Pancreas (tissue), 10 donors: ENCODE measurements at regions not wholly inside any gene's neighbourhood (a gene's known extent, or its start where the extent isn't known, plus 50 kb on each side); places are given as distances from the start of the nearest gene placed in this dataset.

ENCODE experiments used
- ATAC-seq, 4 donors: fragments of 200-7000 bp; cut with Tn5 transposase; one replicate each; pipeline versions ENCODE4 v1.8.0 to v1.9.1; 2020; ENCODE audit warnings: mild to moderate bottlenecking in 4 of 4, moderate library complexity in 4 of 4
- DNase-seq, 6 donors: peaks; one replicate each; pipeline ENCODE4 v3.0.0-alpha.2; 2020
- FAIRE-seq: peaks from 2 replicates; lab custom pipeline; 2012; peaks lifted over from hg19 to GRCh38; lab: Jason Lieb, UNC
- H3K27ac ChIP-seq, 4 donors: fragments of 200-600 bp; sonication (generic); 1 replicate in 3 of 4; 2 replicates in 1 of 4; pipeline versions ENCODE4 v1.5.0 to v1.8.0; 2020
- H3K27me3 ChIP-seq, 4 donors: fragments of 200-600 bp; one replicate each; pipeline ENCODE4 v1.8.0; 2021
- H3K36me3 ChIP-seq, 3 donors: fragments of 200-600 bp; sonication (generic) in 1 of 3; one replicate each; pipeline versions ENCODE4 v1.5.0 to v1.8.0; 2020 to 2021
- H3K4me1 ChIP-seq, 3 donors: fragments of 200-600 bp; one replicate each; pipeline ENCODE4 v1.8.0; 2021
- H3K4me3 ChIP-seq, 4 donors: fragments of 200-600 bp; sonication (generic) in 2 of 4; one replicate each; pipeline versions ENCODE4 v1.5.0 to v1.8.0; 2020 to 2021
- H3K9me3 ChIP-seq, 4 donors: fragments of 200-600 bp; one replicate each; pipeline ENCODE4 v1.8.0; 2021
- CTCF ChIP-seq, 4 donors: fragments of 200-600 bp; sonication (generic) in 3 of 4; IDR thresholded peaks; one replicate each; pipeline versions ENCODE4 v1.5.0 to v1.8.0; 2021; ENCODE audit warnings: antibody characterized with exemption in 4 of 4
- WGBS, 2 donors: extraction: QIAGEN DNeasy Blood & Tissue Kit; methylation state at CpG; one replicate each; pipeline ENCODE4 v1.1.7; 2013; 5-methylcytosine and 5-hydroxymethylcytosine counted together
- intact Hi-C, 3 donors: fragments of 100-400 bp; cut with DNase I; formaldehyde crosslinking; loops; one replicate each; pipeline versions ENCODE4 v1.11.1 to v1.14.2; 2022
- donor health status: healthy with polysubstance abuse.
- donor health status: DM: no; HTN: no; CAD: no; lungs with moderate emphysema.
- donor health status: DM: no; HTN: no; CAD: no.
- donor health status: control.
- donor health status: control.
- donor health status: Bipolar disorder and iron deficiency.
- donor health status: DM: yes; HTN: yes; CAD: no.
- donor health status: DM: no; HTN: no; CAD: no.
- donor health status: DM: no; HTN: no; CAD: no.
- donor health status: DM: yes; HTN: yes; CAD: no.

- Histone ChIP-seq H3K4me1 (no peaks in the 10 kb centered on the region), H3K9me3 (no peaks in the 10 kb centered on the region), H3K27me3 (no peaks in the 10 kb centered on the region), H3K36me3 (no peaks in the 10 kb centered on the region), H3K27ac (no peak overlapping the region), H3K4me3 (no peak overlapping the region)
- WGBS, 2 donors = 87 to 91% methylated on average over 2 of the region's 2 CpGs
- intact Hi-C loops = no loop called here
- no peak for DNase-seq
- no peak for ATAC-seq
- TF ChIP-seq CTCF (IDR thresholded peaks at IDR 0.05) = no peak
- no peak for FAIRE-seq
Observed at GRCh38 chr20:11031300-11031699, 357.5 kb upstream of the JAG1 start.

- Histone ChIP-seq H3K4me1 (no peaks in the 10 kb centered on the region), H3K27me3 (no peaks in the 10 kb centered on the region), H3K9me3 (no peaks in the 10 kb centered on the region), H3K36me3 (no peaks in the 10 kb centered on the region), H3K4me3 (no peak overlapping the region), H3K27ac (no peak overlapping the region)
- ATAC-seq (no peak), DNase-seq (no peak), FAIRE-seq (no peak)
- no peak for TF ChIP-seq CTCF (IDR thresholded peaks at IDR 0.05)
- WGBS, 2 donors = 75 to 79% methylated on average over 3 of the region's 3 CpGs
- intact Hi-C loops = no loop called here
Observed at GRCh38 chr20:11032611-11033010, 358.8 kb upstream of the JAG1 start.

- intact Hi-C loops = no loop called here
- Histone ChIP-seq H3K4me3 (no peak overlapping the region), H3K27me3 (no peaks in the 10 kb centered on the region), H3K9me3 (no peaks in the 10 kb centered on the region), H3K27ac (no peak overlapping the region), H3K36me3 (no peaks in the 10 kb centered on the region), H3K4me1 (no peaks in the 10 kb centered on the region)
- TF ChIP-seq CTCF (IDR thresholded peaks at IDR 0.05) = no peak
- DNase-seq (no peak), ATAC-seq (no peak), FAIRE-seq (no peak)
- WGBS, 2 donors = 96 to 100% methylated on average over 3 of the region's 3 CpGs
Observed at GRCh38 chr20:11034025-11034424, 360.2 kb upstream of the JAG1 start.

- FAIRE-seq (no peak), DNase-seq (no peak), ATAC-seq (no peak)
- no peak for TF ChIP-seq CTCF (IDR thresholded peaks at IDR 0.05)
- WGBS, 2 donors = 75% methylated on average over 3 of the region's 3 CpGs
- no peak overlapping the region for H3K27ac ChIP-seq
- H3K9me3 ChIP-seq = no peaks in the 10 kb centered on the region
- H3K4me1 ChIP-seq = no peaks in the 10 kb centered on the region
- H3K27me3 ChIP-seq = no peaks in the 10 kb centered on the region
- no peaks in the 10 kb centered on the region for H3K36me3 ChIP-seq
- H3K4me3 ChIP-seq = no peak overlapping the region
- intact Hi-C loops = no loop called here
Observed at GRCh38 chr20:11035211-11035610, 361.4 kb upstream of the JAG1 start.

- WGBS, 2 donors = 80 to 95% methylated on average over 1 of the region's 1 CpG
- no peak overlapping the region for H3K4me3 ChIP-seq
- no peak for TF ChIP-seq CTCF (IDR thresholded peaks at IDR 0.05)
- ATAC-seq (no peak), DNase-seq (no peak), FAIRE-seq (no peak)
- no peak overlapping the region for H3K27ac ChIP-seq
- no peaks in the 10 kb centered on the region for H3K36me3 ChIP-seq
- no peaks in the 10 kb centered on the region for H3K9me3 ChIP-seq
- intact Hi-C loops = no loop called here
- H3K27me3 ChIP-seq = no peaks in the 10 kb centered on the region
- H3K4me1 ChIP-seq = no peaks in the 10 kb centered on the region
Observed at GRCh38 chr20:11041396-11041795, 367.6 kb upstream of the JAG1 start.
